Activated T-helper 17 cell treated with anti-CD3 and anti-CD28 coated beads, Interleukin-2, amount 50 U/mL, for 72 hours (primary cell): ENCODE measurements at regions not wholly inside any gene's neighbourhood (a gene's known extent, or its start where the extent isn't known, plus 50 kb on each side); places are given as distances from the start of the nearest gene placed in this dataset.

Experiments
- ATAC-seq: fragments of 150-1000 bp; cut with Tn5 transposase; replicated peaks from 2 replicates; pipeline ENCODE4 v1.10.0; 2021; ENCODE audit warnings: mild to moderate bottlenecking, moderate library complexity
- H3K27ac Mint-ChIP-seq: one replicate; pipeline ENCODE4 v1.8.0; 2022; ENCODE audit warnings: mixed read lengths
- H3K27me3 Mint-ChIP-seq: one replicate; pipeline ENCODE4 v1.8.0; 2022; ENCODE audit warnings: mixed read lengths
- H3K36me3 Mint-ChIP-seq: one replicate; pipeline ENCODE4 v1.8.0; 2022; ENCODE audit warnings: low read depth, mild to moderate bottlenecking, mixed read lengths
- H3K4me1 Mint-ChIP-seq: one replicate; pipeline ENCODE4 v1.8.0; 2022; ENCODE audit warnings: mixed read lengths
- H3K4me3 Mint-ChIP-seq: one replicate; pipeline ENCODE4 v1.8.0; 2022; ENCODE audit warnings: mild to moderate bottlenecking, mixed read lengths
- H3K9me3 Mint-ChIP-seq: one replicate; pipeline ENCODE4 v1.8.0; 2022; ENCODE audit warnings: mixed read lengths

DNA sequence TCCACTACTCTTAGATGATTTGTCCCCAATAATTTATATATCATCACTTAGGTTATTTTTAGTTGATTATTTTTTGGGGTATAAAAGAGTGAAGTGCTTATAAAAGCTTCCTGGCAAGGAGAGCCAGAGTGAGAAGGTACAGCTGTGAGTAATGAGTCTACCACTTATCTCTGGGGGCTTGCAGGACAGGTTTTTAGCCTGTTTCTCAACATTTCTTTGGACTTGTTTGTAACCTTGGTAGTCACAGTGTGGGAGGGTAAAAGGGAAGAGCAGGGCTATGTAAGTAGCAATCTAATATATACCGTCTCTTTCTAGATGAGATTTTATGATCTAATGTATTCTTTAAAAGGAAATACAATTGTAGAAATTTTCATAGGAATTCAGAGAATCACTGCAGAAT is 321.3 kb upstream of the GOLIM4 start:
- Mint-ChIP-seq H3K27ac (no peak overlapping the region), H3K4me3 (no peak overlapping the region), H3K27me3 (no peaks in the 10 kb centered on the region), H3K9me3 (no peaks in the 10 kb centered on the region), H3K4me1 (no peaks in the 10 kb centered on the region), H3K36me3 (no peaks in the 10 kb centered on the region)
- no peak for ATAC-seq

DNA sequence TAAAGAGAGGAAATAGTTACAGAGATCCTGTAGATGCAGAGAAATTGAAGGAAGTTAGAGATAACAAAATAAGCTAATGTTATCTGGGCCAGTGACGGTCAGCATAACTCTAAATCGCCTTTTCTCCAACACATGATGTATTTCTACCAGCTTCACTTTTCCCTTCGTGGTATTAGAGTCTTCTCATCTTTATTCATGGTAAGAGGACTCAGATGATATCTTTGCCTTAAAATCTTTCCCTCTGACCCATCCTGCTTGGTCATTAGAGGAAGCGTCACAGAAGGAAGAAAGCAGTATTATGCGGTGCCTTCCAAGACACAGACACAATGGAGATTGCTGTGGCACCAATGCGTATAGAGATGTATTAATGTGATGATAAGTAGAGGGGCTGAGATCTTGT is 320.7 kb upstream of the GOLIM4 start:
- Mint-ChIP-seq H3K27me3 (no peaks in the 10 kb centered on the region), H3K9me3 (no peaks in the 10 kb centered on the region), H3K36me3 (no peaks in the 10 kb centered on the region), H3K4me3 (no peak overlapping the region), H3K4me1 (no peaks in the 10 kb centered on the region), H3K27ac (no peak overlapping the region)
- no peak for ATAC-seq

DNA sequence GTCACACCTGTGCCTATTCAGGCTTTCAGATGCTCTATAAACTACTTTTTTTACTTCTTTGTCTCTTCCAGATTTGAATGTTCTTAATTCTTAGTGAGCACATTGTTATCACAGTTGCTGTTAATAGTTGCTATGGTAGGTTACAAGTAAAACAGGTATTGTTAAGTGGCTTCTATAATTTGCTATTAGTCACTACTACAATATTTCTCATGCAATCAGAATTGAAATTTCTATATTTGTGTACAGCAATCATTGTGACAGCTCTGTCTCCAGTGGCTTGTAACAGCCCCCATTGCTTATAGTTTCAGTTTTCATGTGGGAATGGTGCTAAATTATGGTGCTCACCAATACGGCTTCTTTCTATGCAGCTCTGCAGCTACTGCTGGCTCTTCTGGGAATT is 318.4 kb upstream of the GOLIM4 start:
- Mint-ChIP-seq H3K27ac (no peak overlapping the region), H3K4me3 (no peak overlapping the region), H3K4me1 (no peaks in the 10 kb centered on the region), H3K36me3 (no peaks in the 10 kb centered on the region), H3K9me3 (peaks cover 4% of the 10 kb centered on the region), H3K27me3 (no peaks in the 10 kb centered on the region)
- no peak for ATAC-seq

DNA sequence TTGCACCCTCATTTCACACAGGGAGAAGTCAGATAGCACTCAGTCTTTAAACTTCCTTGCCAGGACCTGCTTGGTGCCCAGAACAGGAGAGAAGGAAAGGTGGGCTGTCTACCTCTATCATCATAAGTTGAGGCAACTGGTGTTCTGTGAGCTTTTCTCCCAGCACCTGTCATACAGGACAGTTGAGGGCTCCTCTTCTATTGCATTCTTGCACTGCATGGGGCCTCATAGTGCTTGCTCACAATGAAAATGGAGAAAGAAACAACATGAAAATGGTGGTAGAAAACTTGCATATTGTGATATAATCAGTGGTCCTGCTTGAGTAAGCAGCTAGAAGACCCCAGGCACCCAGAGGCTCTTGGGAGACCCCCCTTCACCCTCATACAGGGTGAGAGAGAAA is 311.7 kb upstream of the GOLIM4 start:
- Mint-ChIP-seq H3K27me3 (no peaks in the 10 kb centered on the region), H3K4me1 (no peaks in the 10 kb centered on the region), H3K9me3 (peaks cover 4% of the 10 kb centered on the region), H3K36me3 (no peaks in the 10 kb centered on the region), H3K4me3 (no peak overlapping the region), H3K27ac (no peak overlapping the region)
- no peak for ATAC-seq

DNA sequence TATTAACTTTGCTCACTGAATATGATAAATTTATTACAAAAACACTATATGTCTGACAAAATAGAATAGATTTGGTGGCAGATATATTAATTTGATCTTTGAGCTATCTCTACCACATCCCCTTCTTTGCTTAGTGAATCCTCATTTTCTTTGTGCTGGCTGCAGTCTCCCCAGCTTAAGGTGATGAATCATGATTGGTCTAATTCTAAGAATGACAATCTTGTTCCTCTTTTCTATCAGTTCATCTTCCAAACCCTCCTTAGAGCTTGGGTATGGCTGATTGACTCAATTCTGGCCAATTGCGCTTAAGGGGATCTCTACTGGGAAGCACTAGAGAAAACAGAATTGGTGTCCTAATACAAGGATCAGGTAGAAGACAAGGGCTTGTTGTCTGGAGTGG is 309.6 kb upstream of the GOLIM4 start:
- H3K4me1 Mint-ChIP-seq: no peaks in the 10 kb centered on the region
- no peak overlapping the region for H3K27ac Mint-ChIP-seq
- peaks cover 2% of the 10 kb centered on the region for H3K9me3 Mint-ChIP-seq
- H3K27me3 Mint-ChIP-seq: no peaks in the 10 kb centered on the region
- H3K4me3 Mint-ChIP-seq: no peak overlapping the region
- no peaks in the 10 kb centered on the region for H3K36me3 Mint-ChIP-seq
- no peak for ATAC-seq

DNA sequence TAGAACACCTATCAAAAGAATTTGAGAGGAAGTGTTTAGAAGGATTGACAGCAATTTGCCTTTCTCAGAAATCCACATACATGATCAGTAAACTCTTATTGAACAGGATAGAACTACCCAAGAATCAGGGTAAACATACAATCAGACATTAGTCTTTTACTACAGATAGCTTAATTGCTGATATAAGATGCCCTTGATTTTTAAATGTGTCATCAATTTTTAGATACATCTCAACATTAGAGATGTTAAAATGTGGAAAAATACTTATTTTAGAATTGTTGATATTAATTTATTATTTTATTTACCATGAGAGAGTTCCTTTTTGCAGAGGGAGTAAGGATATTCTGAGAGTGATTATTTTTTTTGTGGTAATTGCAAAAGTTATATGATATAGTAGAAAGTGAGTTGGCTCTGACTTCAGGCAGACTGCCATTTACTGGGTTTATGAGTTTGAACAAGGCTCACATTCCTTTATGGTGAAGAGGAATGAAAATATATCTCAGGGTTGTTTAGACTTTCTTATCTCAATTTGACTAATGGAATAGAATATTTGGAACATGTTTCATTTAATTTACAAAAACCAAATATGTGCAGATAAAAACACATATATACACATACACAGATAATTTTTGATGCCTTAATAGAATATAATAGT is 302.8 kb upstream of the GOLIM4 start:
- no peak for ATAC-seq
- Mint-ChIP-seq H3K36me3 (no peaks in the 10 kb centered on the region), H3K27ac (no peak overlapping the region), H3K4me3 (no peak overlapping the region), H3K4me1 (no peaks in the 10 kb centered on the region), H3K9me3 (no peaks in the 10 kb centered on the region), H3K27me3 (no peaks in the 10 kb centered on the region)

DNA sequence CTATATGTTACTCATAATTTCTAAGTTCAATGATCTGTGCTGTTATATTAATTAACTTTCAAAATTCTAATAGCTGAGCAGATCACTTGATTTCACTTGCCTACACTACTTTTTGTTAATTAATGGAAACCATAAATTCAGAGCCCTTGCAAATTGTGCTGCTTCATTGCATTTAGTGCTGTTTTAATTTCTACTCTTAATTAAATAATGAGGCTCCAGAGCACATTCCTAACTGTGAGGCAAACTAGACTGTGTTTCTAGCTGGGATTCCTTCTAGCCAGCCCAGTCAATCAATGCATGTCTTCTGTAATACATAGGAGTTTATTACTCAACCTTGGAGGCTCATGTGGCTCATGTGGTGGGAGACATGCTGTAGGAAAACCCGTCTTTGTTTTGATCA is 301.1 kb upstream of the GOLIM4 start:
- no peak for ATAC-seq
- Mint-ChIP-seq H3K4me3 (no peak overlapping the region), H3K9me3 (peaks cover 4% of the 10 kb centered on the region), H3K27me3 (no peaks in the 10 kb centered on the region), H3K36me3 (no peaks in the 10 kb centered on the region), H3K4me1 (no peaks in the 10 kb centered on the region), H3K27ac (no peak overlapping the region)

DNA sequence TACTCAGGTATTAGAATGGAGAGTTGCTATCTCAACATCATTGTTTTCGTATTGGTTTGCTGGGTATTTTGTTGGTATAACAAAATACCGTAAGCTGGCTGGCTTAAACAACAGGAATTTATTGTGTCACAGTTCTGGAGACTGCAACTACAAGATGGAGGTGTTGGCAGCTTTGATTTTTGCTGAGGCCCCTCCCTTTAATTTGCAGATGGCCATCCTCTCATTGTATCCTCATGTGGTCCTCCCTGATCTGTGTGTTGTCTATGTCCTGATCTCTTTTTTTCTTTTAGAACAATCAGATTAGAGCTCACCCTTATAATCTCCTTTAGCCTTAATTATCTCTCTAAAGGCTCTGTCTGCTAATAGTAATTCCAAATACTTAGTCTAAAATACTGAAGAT is 299.8 kb upstream of the GOLIM4 start:
- Mint-ChIP-seq H3K27ac (no peak overlapping the region), H3K4me1 (no peaks in the 10 kb centered on the region), H3K4me3 (no peak overlapping the region), H3K9me3 (peaks cover 4% of the 10 kb centered on the region), H3K36me3 (no peaks in the 10 kb centered on the region), H3K27me3 (no peaks in the 10 kb centered on the region)
- ATAC-seq: no peak

DNA sequence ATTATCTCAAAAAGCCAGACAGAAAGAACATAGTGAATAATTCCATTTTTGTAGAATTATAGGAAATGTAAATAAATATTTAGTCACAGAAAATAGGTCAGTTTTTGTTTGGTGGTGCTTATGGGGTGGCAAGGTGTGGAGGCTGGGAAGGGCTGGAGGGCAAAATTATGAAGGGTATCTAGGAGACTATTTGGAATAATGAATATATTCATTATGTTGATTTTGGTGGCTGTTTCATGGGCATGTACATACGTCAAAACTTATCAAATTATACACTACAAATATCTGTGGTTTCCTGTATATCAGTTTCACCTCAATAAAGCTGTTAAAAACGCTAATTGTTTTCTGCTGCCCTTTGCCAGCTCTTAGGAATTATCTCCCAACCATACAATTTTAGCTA is 298.7 kb upstream of the GOLIM4 start:
- Mint-ChIP-seq H3K27ac (no peak overlapping the region), H3K27me3 (no peaks in the 10 kb centered on the region), H3K36me3 (no peaks in the 10 kb centered on the region), H3K9me3 (peaks cover 8% of the 10 kb centered on the region), H3K4me1 (no peaks in the 10 kb centered on the region), H3K4me3 (no peak overlapping the region)
- ATAC-seq: no peak

DNA sequence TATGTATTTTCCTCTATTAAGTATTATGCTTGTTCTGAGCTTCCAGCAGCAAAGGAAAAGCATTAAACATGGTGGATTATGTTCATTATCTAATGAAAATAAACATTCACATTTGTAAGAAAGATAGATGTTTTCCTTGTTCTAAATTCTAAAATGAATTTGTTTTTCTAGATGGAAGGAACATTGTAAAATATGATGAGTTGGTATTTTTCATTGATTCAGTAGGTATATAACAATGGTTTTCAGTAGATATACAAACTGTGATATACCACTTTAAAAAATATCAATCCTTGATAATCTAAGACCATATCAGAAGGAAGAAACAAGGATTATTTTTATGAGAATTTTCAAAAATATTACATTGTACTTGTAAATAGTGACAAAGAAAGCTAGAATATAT is 290.6 kb upstream of the GOLIM4 start:
- no peak for ATAC-seq
- peaks cover 14% of the 10 kb centered on the region for H3K9me3 Mint-ChIP-seq
- H3K27ac Mint-ChIP-seq: no peak overlapping the region
- H3K36me3 Mint-ChIP-seq: no peaks in the 10 kb centered on the region
- no peak overlapping the region for H3K4me3 Mint-ChIP-seq
- no peaks in the 10 kb centered on the region for H3K27me3 Mint-ChIP-seq
- H3K4me1 Mint-ChIP-seq: no peaks in the 10 kb centered on the region

DNA sequence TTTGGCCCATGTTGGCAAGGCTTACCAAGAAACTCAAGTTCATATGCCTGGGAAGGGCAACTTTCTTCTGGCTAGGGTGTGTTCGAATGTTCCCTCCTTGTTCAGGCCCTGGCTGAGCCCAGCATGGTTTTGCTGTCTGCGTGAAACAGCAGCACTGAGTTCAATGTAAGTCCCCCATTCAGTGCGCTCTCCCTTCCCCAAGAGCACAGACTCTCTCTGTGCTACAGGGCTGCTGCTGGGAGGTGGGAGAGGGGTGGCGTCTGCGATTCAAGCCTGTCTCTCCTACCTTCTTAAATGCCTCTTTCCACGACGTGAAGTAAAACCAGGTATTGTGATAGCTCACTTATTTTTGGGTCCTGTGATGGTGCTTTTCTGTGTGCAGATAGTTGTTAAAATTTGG is 289.3 kb upstream of the GOLIM4 start:
- Mint-ChIP-seq H3K9me3 (peaks cover 15% of the 10 kb centered on the region), H3K27ac (no peak overlapping the region), H3K4me1 (no peaks in the 10 kb centered on the region), H3K36me3 (no peaks in the 10 kb centered on the region), H3K4me3 (no peak overlapping the region), H3K27me3 (no peaks in the 10 kb centered on the region)
- ATAC-seq: no peak

DNA sequence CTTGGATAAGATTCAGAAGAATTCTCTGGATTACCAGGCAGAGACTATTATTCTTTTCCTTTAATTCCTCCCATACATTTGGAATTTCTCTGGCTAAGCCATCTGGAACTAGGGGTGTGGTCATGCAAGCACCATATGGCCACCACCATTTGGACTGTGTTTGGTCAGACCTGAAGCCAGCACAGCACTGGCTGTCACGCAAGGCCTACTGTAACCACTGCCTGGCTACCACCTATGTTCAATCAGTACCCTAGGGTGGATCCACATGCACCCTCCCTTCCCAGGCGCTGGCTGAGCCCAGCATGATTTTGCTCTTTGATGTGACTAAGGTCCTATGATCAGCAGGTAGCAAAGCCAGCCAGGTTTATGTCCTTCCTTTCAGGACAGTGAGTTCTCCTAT is 287.8 kb upstream of the GOLIM4 start:
- no peak for ATAC-seq
- no peak overlapping the region for H3K4me3 Mint-ChIP-seq
- no peaks in the 10 kb centered on the region for H3K27me3 Mint-ChIP-seq
- H3K36me3 Mint-ChIP-seq: no peaks in the 10 kb centered on the region
- peaks cover 13% of the 10 kb centered on the region for H3K9me3 Mint-ChIP-seq
- no peaks in the 10 kb centered on the region for H3K4me1 Mint-ChIP-seq
- H3K27ac Mint-ChIP-seq: no peak overlapping the region

DNA sequence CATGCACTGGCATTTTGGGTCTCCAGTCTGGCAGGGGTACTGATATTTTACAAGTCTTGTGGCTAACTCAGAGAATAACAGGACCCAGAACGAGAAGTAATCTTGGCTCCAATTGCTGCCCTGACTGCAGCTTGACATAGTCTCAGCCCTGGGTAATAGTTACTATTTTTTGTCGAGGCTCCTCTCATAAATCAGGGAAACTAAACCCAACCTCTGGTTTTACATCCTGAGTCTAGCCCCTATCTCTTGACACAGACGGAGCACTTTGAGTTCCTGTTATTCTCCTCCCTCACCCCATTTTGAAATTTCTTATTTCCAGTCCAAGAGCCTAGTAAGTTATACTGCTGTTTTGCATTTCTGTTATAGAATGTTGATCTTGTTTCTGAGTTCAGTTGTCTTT is 276.1 kb upstream of the GOLIM4 start:
- H3K27me3 Mint-ChIP-seq: no peaks in the 10 kb centered on the region
- H3K27ac Mint-ChIP-seq: no peak overlapping the region
- H3K4me3 Mint-ChIP-seq: no peak overlapping the region
- no peaks in the 10 kb centered on the region for H3K4me1 Mint-ChIP-seq
- peaks cover 3% of the 10 kb centered on the region for H3K9me3 Mint-ChIP-seq
- ATAC-seq: no peak
- no peaks in the 10 kb centered on the region for H3K36me3 Mint-ChIP-seq

DNA sequence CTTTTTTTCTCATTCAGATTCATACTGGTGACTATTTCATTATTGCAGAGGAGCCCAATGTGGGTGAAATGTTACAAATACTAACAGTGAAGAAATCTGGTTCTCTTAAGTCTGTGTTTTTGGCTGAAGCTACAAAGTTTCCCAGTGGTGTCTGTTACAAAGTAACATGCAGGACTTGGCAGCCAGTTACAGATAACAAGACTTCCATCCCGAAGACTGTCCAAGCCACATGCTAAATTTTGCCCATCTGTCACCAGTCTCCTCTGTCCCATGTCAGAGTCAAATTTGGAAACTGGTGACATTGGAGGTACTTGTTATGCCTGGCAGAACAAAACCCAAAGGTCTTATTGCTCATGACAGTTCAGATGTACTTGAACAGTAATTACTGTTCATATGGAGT is 269.2 kb upstream of the GOLIM4 start:
- H3K4me1 Mint-ChIP-seq: no peaks in the 10 kb centered on the region
- no peaks in the 10 kb centered on the region for H3K36me3 Mint-ChIP-seq
- no peak for ATAC-seq
- no peaks in the 10 kb centered on the region for H3K27me3 Mint-ChIP-seq
- no peak overlapping the region for H3K4me3 Mint-ChIP-seq
- peaks cover 8% of the 10 kb centered on the region for H3K9me3 Mint-ChIP-seq
- H3K27ac Mint-ChIP-seq: no peak overlapping the region

DNA sequence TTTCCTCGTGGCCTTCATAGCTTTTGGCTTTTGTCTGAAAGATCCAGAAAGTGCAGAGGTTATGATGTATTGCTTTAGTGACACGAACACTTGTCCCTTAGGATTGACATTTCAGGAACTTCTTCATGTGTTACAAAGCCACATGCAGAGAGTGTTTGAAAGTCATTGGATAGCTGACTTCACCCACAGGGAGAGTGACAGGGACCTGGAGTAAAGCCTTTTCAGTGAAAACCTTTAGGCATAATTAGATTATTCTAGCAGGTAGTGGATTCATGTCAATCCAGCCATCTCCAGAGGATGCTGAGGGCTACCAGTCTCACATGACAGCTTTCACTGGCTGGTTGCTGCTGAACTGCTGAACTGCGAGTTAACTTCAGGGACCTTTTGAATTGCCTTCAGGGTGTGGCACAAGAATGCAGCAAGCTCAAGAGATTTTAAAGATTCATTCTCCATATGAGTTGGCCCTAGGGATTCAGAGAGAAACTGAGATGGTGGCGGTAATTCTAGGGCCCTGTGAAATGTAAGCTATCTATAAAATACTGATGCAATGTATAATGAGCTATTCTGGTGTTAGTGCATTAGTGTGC is 267.0 kb upstream of the GOLIM4 start:
- Mint-ChIP-seq H3K4me1 (no peaks in the 10 kb centered on the region), H3K4me3 (no peak overlapping the region), H3K9me3 (peaks cover 8% of the 10 kb centered on the region), H3K27ac (no peak overlapping the region), H3K36me3 (no peaks in the 10 kb centered on the region), H3K27me3 (no peaks in the 10 kb centered on the region)
- ATAC-seq: no peak

DNA sequence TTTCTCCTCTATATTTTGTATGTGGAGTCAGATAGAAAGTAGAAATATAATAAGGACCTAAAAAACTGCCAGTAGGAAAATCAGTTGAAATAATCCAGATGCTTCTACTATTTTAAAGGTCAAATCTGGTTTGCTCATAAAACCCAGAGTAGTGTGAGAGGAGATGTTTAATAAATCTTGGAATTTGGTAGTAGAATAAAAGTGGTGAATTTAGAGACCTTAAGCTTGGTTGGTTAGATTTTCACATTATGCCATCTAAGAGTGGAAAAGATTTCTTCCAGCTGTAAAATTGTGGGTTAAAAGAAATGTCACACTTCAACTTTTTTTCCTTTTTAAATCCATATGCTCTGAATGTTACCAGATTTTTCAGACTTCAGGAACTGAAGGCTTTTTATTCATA is 266.4 kb upstream of the GOLIM4 start:
- no peaks in the 10 kb centered on the region for H3K4me1 Mint-ChIP-seq
- no peak overlapping the region for H3K27ac Mint-ChIP-seq
- no peak overlapping the region for H3K4me3 Mint-ChIP-seq
- H3K36me3 Mint-ChIP-seq: no peaks in the 10 kb centered on the region
- H3K27me3 Mint-ChIP-seq: no peaks in the 10 kb centered on the region
- no peak for ATAC-seq
- H3K9me3 Mint-ChIP-seq: peaks cover 7% of the 10 kb centered on the region
